HUES64 (cell line): ENCODE measurements at regions not wholly inside any gene's neighbourhood (a gene's known extent, or its start where the extent isn't known, plus 50 kb on each side); places are given as distances from the start of the nearest gene placed in this dataset.
"Not testable (repeated sequence)": the region's sequence is repeated elsewhere in the genome, so short reads cannot be mapped to it uniquely, and the experiment has no call there.

ENCODE experiments used
- H3K27ac ChIP-seq: 2 replicates; pipeline ENCODE4 v1.7.0; 2013; ENCODE audit warnings: low read depth, low read length, inconsistent platforms
- H3K27me3 ChIP-seq: 2 replicates; pipeline ENCODE4 v1.6.1; 2013; ENCODE audit warnings: mild to moderate bottlenecking, low read length; ENCODE audit not compliant: insufficient read depth
- H3K36me3 ChIP-seq: 2 replicates; pipeline ENCODE4 v1.6.1; 2013; ENCODE audit warnings: mild to moderate bottlenecking, low read length; ENCODE audit not compliant: insufficient read depth
- H3K4me1 ChIP-seq: 2 replicates; pipeline ENCODE4 v1.6.1; 2013; ENCODE audit warnings: mild to moderate bottlenecking, low read length, moderate library complexity; ENCODE audit not compliant: insufficient read depth
- H3K4me3 ChIP-seq: 2 replicates; pipeline ENCODE4 v1.5.1; 2013; ENCODE audit warnings: mild to moderate bottlenecking, low read length, moderate library complexity
- H3K9ac ChIP-seq: 2 replicates; pipeline ENCODE4 v1.6.1; 2013; ENCODE audit warnings: mild to moderate bottlenecking, low read depth, low read length
- H3K9me3 ChIP-seq: 2 replicates; pipeline ENCODE4 v1.6.1; 2013; ENCODE audit warnings: low read depth, low read length; ENCODE audit not compliant: insufficient read depth
- WGBS: fragments of 150-250, 120-280 bp; methylation state at CpG from one replicate; pipeline ENCODE4 v1.1.7; 2013; ENCODE audit warnings: missing lambda C conversion rate; 5-methylcytosine and 5-hydroxymethylcytosine counted together

DNA sequence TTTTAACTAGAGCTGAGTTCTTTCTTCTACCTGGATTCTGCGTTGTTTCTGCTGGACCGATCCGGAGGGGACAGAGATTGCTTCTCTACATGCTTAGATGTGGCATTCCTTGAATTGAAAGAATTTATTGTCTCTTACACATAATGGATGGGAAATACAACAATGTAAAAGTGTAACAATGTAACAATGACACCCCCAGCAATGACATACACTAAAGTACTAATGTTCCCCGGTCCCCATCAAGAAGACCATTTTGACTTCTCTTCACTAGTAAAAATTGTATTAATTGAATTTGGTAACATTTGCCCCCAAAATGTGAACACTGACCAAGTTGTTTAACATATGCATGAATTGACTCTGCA lies 760.2 kb downstream of the TAF11L14 start:
- Histone ChIP-seq H3K27me3 (no peaks in the 10 kb centered on the region), H3K27ac (no peak overlapping the region), H3K9me3 (no peaks in the 10 kb centered on the region), H3K9ac (no peak overlapping the region), H3K4me1 (peaks cover 11% of the 10 kb centered on the region), H3K4me3 (no peak overlapping the region), H3K36me3 (no peaks in the 10 kb centered on the region)
- 0% methylated on average over 1 of the region's 4 CpGs for WGBS

GRCh38 chr5:18395126-18396110 lies 761.2 kb downstream of the TAF11L14 start:
- H3K4me1 ChIP-seq: peaks cover 11% of the 10 kb centered on the region
- no peak overlapping the region for H3K27ac ChIP-seq
- H3K9me3 ChIP-seq: no peaks in the 10 kb centered on the region
- no peak overlapping the region for H3K9ac ChIP-seq
- H3K36me3 ChIP-seq: no peaks in the 10 kb centered on the region
- no peaks in the 10 kb centered on the region for H3K27me3 ChIP-seq
- H3K4me3 ChIP-seq: no peak overlapping the region
- 93% methylated on average over 10 of the region's 10 CpGs for WGBS

DNA sequence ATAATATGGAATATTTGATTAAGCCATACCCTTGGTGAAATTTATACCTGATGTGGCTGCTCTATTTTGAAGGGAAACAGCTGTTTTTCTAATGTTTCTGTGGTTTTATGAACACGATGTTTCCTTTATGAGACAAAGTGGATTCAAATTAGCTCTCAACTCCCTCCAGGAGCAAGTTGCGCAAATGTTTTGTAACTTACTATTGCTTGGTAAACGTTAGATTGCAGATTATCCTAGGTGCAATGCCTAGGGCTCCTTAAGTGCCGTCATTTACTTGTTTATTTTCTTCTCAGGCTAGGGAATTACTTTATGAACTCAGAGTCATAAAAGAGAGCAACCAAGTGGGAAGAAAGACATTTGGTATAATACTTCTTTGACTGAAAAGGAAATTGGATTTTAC lies 763.1 kb downstream of the TAF11L14 start:
- H3K4me3 ChIP-seq: no peak overlapping the region
- no peaks in the 10 kb centered on the region for H3K27me3 ChIP-seq
- 92% methylated on average over 4 of the region's 4 CpGs for WGBS
- H3K27ac ChIP-seq: no peak overlapping the region
- H3K36me3 ChIP-seq: no peaks in the 10 kb centered on the region
- H3K9me3 ChIP-seq: no peaks in the 10 kb centered on the region
- no peak overlapping the region for H3K9ac ChIP-seq
- peaks cover 11% of the 10 kb centered on the region for H3K4me1 ChIP-seq

DNA sequence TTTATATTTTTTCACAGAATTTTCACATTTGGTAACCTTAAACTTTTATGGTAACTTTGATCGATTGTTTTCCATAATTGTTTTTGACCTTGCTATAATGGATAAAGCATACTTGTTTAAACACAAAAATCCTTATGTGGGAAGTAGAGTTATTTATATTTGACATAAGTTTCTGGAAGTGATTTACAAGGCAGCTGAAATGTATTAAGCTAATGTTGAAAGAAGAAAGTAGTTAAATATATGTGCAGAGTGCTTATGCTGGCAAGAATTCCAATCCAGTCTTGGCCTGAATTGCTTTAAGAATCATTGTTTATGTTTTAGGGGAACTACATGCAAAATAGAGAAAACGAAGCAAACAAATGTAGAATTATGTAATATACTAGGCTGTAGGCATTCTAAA lies 763.6 kb downstream of the TAF11L14 start:
- WGBS: 71% methylated on average over 1 of the region's 2 CpGs
- Histone ChIP-seq H3K9me3 (no peaks in the 10 kb centered on the region), H3K36me3 (no peaks in the 10 kb centered on the region), H3K4me1 (peaks cover 11% of the 10 kb centered on the region), H3K4me3 (no peak overlapping the region), H3K27ac (no peak overlapping the region), H3K27me3 (no peaks in the 10 kb centered on the region), H3K9ac (no peak overlapping the region)

DNA sequence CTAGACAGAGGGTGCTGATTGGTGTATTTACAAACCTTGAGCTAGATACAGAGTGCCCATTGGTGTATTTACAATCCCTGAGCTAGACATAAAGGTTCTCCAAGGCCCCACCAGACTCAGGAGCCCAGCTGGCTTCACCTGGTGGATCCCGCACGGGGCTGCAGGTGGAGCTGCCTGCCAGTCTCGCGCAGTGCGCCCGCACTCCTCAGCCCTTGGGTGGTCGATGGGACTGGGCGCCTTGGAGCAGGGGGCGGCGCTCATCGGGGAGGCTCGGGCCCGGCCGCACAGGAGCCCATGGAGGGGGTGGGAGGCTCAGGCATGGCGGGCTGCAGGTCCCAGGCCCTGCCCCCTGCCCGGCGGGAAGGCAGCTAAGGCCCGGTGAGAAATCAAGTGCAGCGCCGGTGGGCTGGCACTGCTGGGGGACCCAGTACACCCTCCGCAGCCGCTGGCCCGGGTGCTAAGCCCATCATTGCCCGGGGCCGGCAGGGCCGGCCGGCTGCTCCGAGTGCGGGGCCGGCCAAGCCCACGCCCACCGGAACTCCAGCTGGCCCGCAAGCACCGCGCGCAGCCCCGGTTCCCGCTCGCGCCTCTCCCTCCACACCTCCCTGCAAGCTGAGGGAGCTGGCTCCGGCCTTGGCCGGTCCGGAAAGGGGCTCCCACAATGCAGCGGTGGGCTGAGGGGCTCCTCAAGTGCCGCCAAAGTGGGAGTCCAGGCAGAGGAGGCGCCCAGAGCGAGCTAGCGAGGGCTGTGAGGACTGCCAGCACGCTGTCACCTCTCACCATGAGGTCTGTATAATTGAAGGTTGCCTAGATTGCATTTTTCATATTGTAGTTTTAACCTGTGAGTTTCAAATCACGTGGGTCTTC lies 765.4 kb downstream of the TAF11L14 start:
- H3K27ac ChIP-seq: not testable (repeated sequence)
- 88% methylated on average over 47 of the region's 50 CpGs for WGBS

DNA sequence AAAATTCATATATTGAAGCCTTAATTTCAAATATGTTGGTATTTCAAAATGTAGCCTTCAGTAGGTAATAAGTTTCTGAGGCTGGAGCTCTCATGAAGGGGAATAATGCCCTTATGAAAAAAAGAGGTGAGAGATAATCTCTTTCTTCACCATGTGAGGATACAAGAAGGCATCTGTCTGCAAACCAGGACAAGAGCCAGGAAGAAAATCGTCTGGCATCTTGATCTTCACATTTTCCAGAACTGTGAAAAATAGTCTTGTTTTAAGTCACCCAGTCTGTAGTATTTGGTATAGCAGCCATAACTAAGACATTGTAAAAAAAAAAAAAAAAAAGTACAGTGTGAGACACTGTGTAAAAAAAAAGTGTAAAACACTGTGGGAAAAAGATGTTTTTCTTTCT lies 768.9 kb downstream of the TAF11L14 start:
- H3K27ac ChIP-seq: no peak overlapping the region
- no peaks in the 10 kb centered on the region for H3K4me1 ChIP-seq
- H3K4me3 ChIP-seq: no peak overlapping the region
- no peaks in the 10 kb centered on the region for H3K27me3 ChIP-seq
- H3K9ac ChIP-seq: no peak overlapping the region
- H3K9me3 ChIP-seq: no peaks in the 10 kb centered on the region
- no peaks in the 10 kb centered on the region for H3K36me3 ChIP-seq
- 83% methylated on average over 1 of the region's 1 CpG for WGBS

More for the DNA sequence above, 765.4 kb downstream of the TAF11L14 start:
- not testable (repeated sequence) for H3K27me3 ChIP-seq, H3K4me3 ChIP-seq, H3K36me3 ChIP-seq, H3K9ac ChIP-seq, H3K4me1 ChIP-seq, H3K9me3 ChIP-seq

- Histone ChIP-seq H3K36me3 (no peaks in the 10 kb centered on the region), H3K4me3 (no peak overlapping the region), H3K27me3 (no peaks in the 10 kb centered on the region), H3K27ac (no peak overlapping the region), H3K9ac (no peak overlapping the region), H3K4me1 (no peaks in the 10 kb centered on the region), H3K9me3 (no peaks in the 10 kb centered on the region)
- 88% methylated on average over 3 of the region's 3 CpGs for WGBS
These were observed 769.7 kb downstream of the TAF11L14 start for GRCh38 chr5:18403941-18404438.

DNA sequence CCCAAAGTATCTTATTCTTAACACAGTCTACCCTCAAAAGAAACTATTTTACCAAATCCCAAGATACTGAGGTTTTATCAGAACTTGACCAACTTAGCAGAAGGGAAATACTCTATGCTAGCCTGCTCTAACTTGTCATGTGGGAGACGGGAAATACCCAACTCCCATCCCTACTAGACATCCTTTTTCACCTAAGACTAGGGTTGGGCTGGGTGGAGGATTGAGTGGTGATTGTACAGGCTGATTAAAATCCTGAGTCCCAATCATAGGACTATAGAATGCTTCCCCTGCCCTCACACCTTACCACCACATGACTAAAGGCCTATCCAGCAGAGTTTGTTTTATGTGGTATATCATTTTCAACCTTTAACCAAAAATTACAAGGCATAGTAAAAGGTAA lies 786.5 kb downstream of the TAF11L14 start:
- H3K4me1 ChIP-seq: no peaks in the 10 kb centered on the region
- no peak overlapping the region for H3K4me3 ChIP-seq
- H3K36me3 ChIP-seq: no peaks in the 10 kb centered on the region
- H3K9ac ChIP-seq: no peak overlapping the region
- no peak overlapping the region for H3K27ac ChIP-seq
- WGBS: no CpG with 5 or more reads among the region's 1 CpG
- H3K9me3 ChIP-seq: no peaks in the 10 kb centered on the region
- no peaks in the 10 kb centered on the region for H3K27me3 ChIP-seq

DNA sequence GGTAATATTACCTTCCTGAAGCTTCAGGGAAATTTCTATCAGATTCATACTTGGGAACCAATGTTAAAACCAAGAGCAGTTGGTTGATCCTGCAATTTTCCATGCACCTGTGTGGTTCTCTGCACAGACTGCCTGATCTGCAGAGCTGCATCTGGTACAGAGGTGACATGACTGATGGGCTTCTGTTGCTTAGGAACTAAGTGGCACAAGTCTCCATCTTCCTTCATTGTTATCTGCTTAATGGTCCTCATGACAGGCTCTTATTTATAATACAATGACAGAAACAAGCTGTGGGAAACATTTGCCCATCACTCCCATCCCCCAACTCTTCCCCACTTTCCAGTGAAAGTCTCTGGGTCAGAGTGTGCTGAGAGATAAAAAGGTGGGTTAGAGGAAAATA lies 799.1 kb downstream of the TAF11L14 start:
- Histone ChIP-seq H3K27ac (no peak overlapping the region), H3K9ac (no peak overlapping the region), H3K36me3 (no peaks in the 10 kb centered on the region), H3K4me3 (no peak overlapping the region), H3K4me1 (no peaks in the 10 kb centered on the region; the same call in 1 of the 2 replicates), H3K9me3 (peaks cover 2% of the 10 kb centered on the region; the same call in 1 of the 2 replicates), H3K27me3 (no peaks in the 10 kb centered on the region)

- no peaks in the 10 kb centered on the region for H3K27me3 ChIP-seq
- WGBS: 90% methylated on average over 1 of the region's 1 CpG
- H3K36me3 ChIP-seq: no peaks in the 10 kb centered on the region
- H3K4me3 ChIP-seq: no peak overlapping the region
- H3K9me3 ChIP-seq: peaks cover 9% of the 10 kb centered on the region; the same call in 1 of the 2 replicates
- H3K27ac ChIP-seq: no peak overlapping the region
- no peak overlapping the region for H3K9ac ChIP-seq
- no peaks in the 10 kb centered on the region; the same call in 1 of the 2 replicates for H3K4me1 ChIP-seq
These were observed 803.9 kb downstream of the TAF11L14 start for GRCh38 chr5:18438126-18438525.

DNA sequence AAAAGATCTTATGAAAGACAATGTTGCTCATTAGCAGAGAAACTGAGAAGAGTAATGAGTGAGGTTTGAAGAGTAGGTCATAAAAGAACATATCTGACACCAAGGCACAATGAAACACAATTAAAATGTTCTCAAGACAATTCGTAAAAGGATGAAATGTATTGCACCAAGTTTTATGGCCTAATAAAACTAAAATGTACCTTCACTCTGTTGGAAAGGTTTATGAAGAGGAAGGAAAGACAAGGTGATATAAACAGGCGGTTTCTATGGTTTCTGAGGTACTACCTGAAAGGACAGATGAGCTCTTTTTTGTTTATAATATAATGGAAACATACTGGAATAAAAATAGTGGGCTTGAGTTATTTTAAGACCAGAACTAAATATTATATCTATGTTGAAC lies 821.3 kb downstream of the TAF11L14 start:
- Histone ChIP-seq H3K9me3 (no peaks in the 10 kb centered on the region), H3K9ac (no peak overlapping the region), H3K27me3 (no peaks in the 10 kb centered on the region), H3K4me3 (no peak overlapping the region), H3K4me1 (no peaks in the 10 kb centered on the region), H3K36me3 (no peaks in the 10 kb centered on the region), H3K27ac (no peak overlapping the region)
- WGBS: 91% methylated on average over 2 of the region's 2 CpGs
